Fibroblast of skin of left biceps (primary cell): ENCODE measurements at regions not wholly inside any gene's neighbourhood (a gene's known extent, or its start where the extent isn't known, plus 50 kb on each side); places are given as distances from the start of the nearest gene placed in this dataset.

Experiments used
- DNase-seq, 2 experiments: peaks; one replicate each; pipeline ENCODE4 v3.0.0-alpha.2; 2013; ENCODE audit warnings: low read depth in 2 of 2

GRCh38 chr11:31903225-31904074 is 92.3 kb upstream of the PAX6 start:
- no peak for DNase-seq

GRCh38 chr11:31902706-31903105 is 91.6 kb upstream of the PAX6 start:
- DNase-seq: no peak

GRCh38 chr11:31895926-31896325 is 84.8 kb upstream of the PAX6 start:
- no peak for DNase-seq

- no peak for DNase-seq
Measured at GRCh38 chr11:31887180-31887579, 76.1 kb upstream of the PAX6 start.

GRCh38 chr11:31884080-31884479 is 73.0 kb upstream of the PAX6 start:
- no peak for DNase-seq

- no peak for DNase-seq
Measured at GRCh38 chr11:31883435-31883834, 72.3 kb upstream of the PAX6 start.

GRCh38 chr11:31882951-31883392 is 71.8 kb upstream of the PAX6 start:
- no peak for DNase-seq

- DNase-seq: no peak
Measured at GRCh38 chr11:31881825-31882224, 70.7 kb upstream of the PAX6 start.

GRCh38 chr11:31879681-31880080 is 68.6 kb upstream of the PAX6 start:
- no peak for DNase-seq

GRCh38 chr11:31877863-31878262 is 66.7 kb upstream of the PAX6 start:
- DNase-seq: no peak

- DNase-seq: no peak
Measured at GRCh38 chr11:31877083-31877482, 66.0 kb upstream of the PAX6 start.

GRCh38 chr11:31875866-31876560 is 64.9 kb upstream of the PAX6 start:
- no peak for DNase-seq

- DNase-seq: no peak
Measured at GRCh38 chr11:31874631-31875191, 63.6 kb upstream of the PAX6 start.

- no peak for DNase-seq
Measured at GRCh38 chr11:31873124-31873523, 62.0 kb upstream of the PAX6 start.

GRCh38 chr11:31872076-31872443 is 60.9 kb upstream of the PAX6 start:
- DNase-seq: no peak

- DNase-seq: no peak
Measured at GRCh38 chr11:31871310-31872075, 60.4 kb upstream of the PAX6 start.

- no peak for DNase-seq
Measured at GRCh38 chr11:31870609-31871309, 59.6 kb upstream of the PAX6 start.

- DNase-seq: no peak
Measured at GRCh38 chr11:31869986-31870385, 58.9 kb upstream of the PAX6 start.

GRCh38 chr11:31865606-31866300 is 54.6 kb upstream of the PAX6 start:
- DNase-seq: no peak

GRCh38 chr11:31863170-31863832 is 52.2 kb upstream of the PAX6 start:
- no peak for DNase-seq
